CD14-positive monocyte (primary cell): ENCODE measurements at regions not wholly inside any gene's neighbourhood (a gene's known extent, or its start where the extent isn't known, plus 50 kb on each side); places are given as distances from the start of the nearest gene placed in this dataset.

Source experiments
- DNase-seq, 3 donors: peaks; one replicate each; pipeline ENCODE4 v3.0.0-alpha.2; 2011 to 2022
- H2AFZ ChIP-seq: 2 replicates; pipeline ENCODE4 v1.6.0; 2012; ENCODE audit warnings: mild to moderate bottlenecking, low read depth, low read length, inconsistent platforms; ENCODE audit not compliant: insufficient read depth, poor library complexity, severe bottlenecking
- H3K27ac ChIP-seq, 2 donors: 1 replicate in 1 of 2; 2 replicates in 1 of 2; pipeline ENCODE4 v1.5.1; 2012 to 2013; ENCODE audit warnings: low read length in 2 of 2, control low read depth in 1 of 2, inconsistent platforms in 1 of 2, low read depth in 1 of 2, mild to moderate bottlenecking in 1 of 2
- H3K27me3 ChIP-seq, 2 donors: one replicate each; pipeline versions ENCODE4 v1.6.0 to v1.6.1; 2011 to 2013; ENCODE audit warnings: low read length in 2 of 2; ENCODE audit not compliant: control insufficient read depth in 2 of 2, insufficient read depth in 2 of 2
- H3K36me3 ChIP-seq, 2 donors: replicated peaks in 1 of 2; 1 replicate in 1 of 2; 2 replicates in 1 of 2; pipeline versions ENCODE4 v1.5.1 to v1.6.1; 2012 to 2013; ENCODE audit warnings: low read length in 2 of 2, control low read depth in 1 of 2, inconsistent platforms in 1 of 2, mild to moderate bottlenecking in 1 of 2; ENCODE audit not compliant: insufficient read depth in 2 of 2, control insufficient read depth in 1 of 2
- H3K4me1 ChIP-seq, 2 donors: 1 replicate in 1 of 2; 2 replicates in 1 of 2; pipeline versions ENCODE4 v1.5.1 to v1.6.1; 2012 to 2013; ENCODE audit warnings: low read length in 2 of 2, control low read depth in 1 of 2, inconsistent platforms in 1 of 2, mild to moderate bottlenecking in 1 of 2, moderate library complexity in 1 of 2; ENCODE audit not compliant: insufficient read depth in 2 of 2, control insufficient read depth in 1 of 2
- H3K4me2 ChIP-seq: replicated peaks from 2 replicates; pipeline ENCODE3; 2012; ENCODE audit warnings: low read length, moderate library complexity, mild to moderate bottlenecking; ENCODE audit not compliant: poor library complexity, severe bottlenecking; ENCODE audit errors: extremely low read depth
- H3K4me3 ChIP-seq, 3 experiments: fragments of 200-600 bp in 1 of 3; sonication (generic) in 1 of 3; replicated peaks in 1 of 3; 1 replicate in 2 of 3; 2 replicates in 1 of 3; pipeline ENCODE4 v1.5.1; 2011 to 2013; ENCODE audit warnings: low read length in 3 of 3, mild to moderate bottlenecking in 3 of 3, control low read depth in 2 of 3, low read depth in 2 of 3, inconsistent platforms in 1 of 3, moderate library complexity in 1 of 3
- H3K79me2 ChIP-seq: 2 replicates; pipeline ENCODE4 v1.6.0; 2012; ENCODE audit warnings: mild to moderate bottlenecking, control low read depth, inconsistent platforms, low read length, moderate library complexity; ENCODE audit not compliant: insufficient read depth
- H3K9ac ChIP-seq: 2 replicates; pipeline ENCODE4 v1.6.0; 2017; ENCODE audit warnings: low read length, mild to moderate bottlenecking; ENCODE audit not compliant: insufficient read depth, poor library complexity, severe bottlenecking
- H3K9me3 ChIP-seq, 2 donors: replicated peaks in 1 of 2; 1 replicate in 1 of 2; 2 replicates in 1 of 2; pipeline versions ENCODE4 v1.5.1 to v1.6.1; 2012 to 2013; ENCODE audit warnings: low read length in 2 of 2, control low read depth in 1 of 2; ENCODE audit not compliant: control insufficient read depth in 1 of 2, insufficient read depth in 1 of 2
- H4K20me1 ChIP-seq: 2 replicates; pipeline ENCODE4 v1.6.0; 2012; ENCODE audit warnings: mild to moderate bottlenecking, low read length, control low read depth, moderate library complexity; ENCODE audit not compliant: insufficient read depth
- H3K27ac Mint-ChIP-seq, 7 donors: one replicate each; pipeline ENCODE4 v1.8.0; 2020; ENCODE audit warnings: mild to moderate bottlenecking in 7 of 7, mixed read lengths in 7 of 7, moderate library complexity in 6 of 7, inconsistent platforms in 2 of 7
- H3K27me3 Mint-ChIP-seq, 3 donors: one replicate each; pipeline ENCODE4 v1.8.0; 2021 to 2022; ENCODE audit warnings: low read depth in 3 of 3, mild to moderate bottlenecking in 3 of 3, mixed read lengths in 3 of 3, moderate library complexity in 3 of 3, inconsistent platforms in 1 of 3
- H3K36me3 Mint-ChIP-seq, 2 donors: one replicate each; pipeline ENCODE4 v1.8.0; 2020; ENCODE audit warnings: mixed read lengths in 2 of 2, inconsistent platforms in 1 of 2, mild to moderate bottlenecking in 1 of 2
- H3K4me1 Mint-ChIP-seq: one replicate; pipeline ENCODE4 v1.8.0; 2020; ENCODE audit warnings: mild to moderate bottlenecking, mixed read lengths
- H3K4me3 Mint-ChIP-seq, 2 donors: one replicate each; pipeline ENCODE4 v1.8.0; 2020; ENCODE audit warnings: mild to moderate bottlenecking in 2 of 2, mixed read lengths in 2 of 2, moderate library complexity in 1 of 2
- H3K9me3 Mint-ChIP-seq, 7 donors: one replicate each; pipeline ENCODE4 v1.8.0; 2020 to 2022; ENCODE audit warnings: mixed read lengths in 7 of 7, mild to moderate bottlenecking in 6 of 7, moderate library complexity in 6 of 7, inconsistent platforms in 2 of 7
- WGBS: methylation state at CpG from one replicate; pipeline ENCODE4 v1.1.5; 2013; ENCODE audit warnings: missing lambda C conversion rate; ENCODE audit not compliant: insufficient coverage; 5-methylcytosine and 5-hydroxymethylcytosine counted together
- intact Hi-C, 2 donors: fragments of 100-400 bp; cut with micrococcal nuclease; formaldehyde crosslinking; loops; one replicate each; pipeline versions ENCODE4 v1.15.0 to v1.15.1; 2023
- TF ChIP-seq, protein P1 (sequence below): fragments of 200-600 bp; IDR thresholded peaks from one replicate; pipeline ENCODE4 v1.8.0; 2022; ENCODE audit warnings: antibody characterized with exemption, mild to moderate bottlenecking

DNA sequence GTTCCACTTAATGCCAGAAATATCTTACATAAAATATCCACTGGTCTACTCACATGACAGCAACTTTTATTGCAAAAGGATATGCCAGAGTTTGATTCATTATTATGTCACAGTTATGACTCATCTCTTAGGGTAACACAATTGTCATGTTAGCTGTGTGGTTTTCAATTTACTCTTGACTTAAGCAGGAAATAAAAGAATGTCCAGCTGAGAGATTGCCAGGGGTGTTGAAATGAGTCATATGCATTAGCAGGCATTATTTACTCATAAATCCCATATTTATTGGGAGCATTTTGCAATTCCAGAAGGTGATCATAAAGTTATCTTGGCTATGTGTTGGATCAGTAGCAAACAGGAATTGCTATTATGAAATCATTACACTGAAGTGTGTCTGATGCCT is 1164.6 kb upstream of the CDH18 start:
- H3K79me2 ChIP-seq: no peaks in the 10 kb centered on the region
- no peak overlapping the region for H3K27ac ChIP-seq
- H3K36me3 ChIP-seq: no peaks in the 10 kb centered on the region
- H3K4me2 ChIP-seq: no peak overlapping the region
- Mint-ChIP-seq H3K27me3 (no peaks in the 10 kb centered on the region), H3K27ac (no peak overlapping the region), H3K36me3 (no peaks in the 10 kb centered on the region), H3K4me1 (no peaks in the 10 kb centered on the region), H3K4me3 (no peak overlapping the region), H3K9me3 (peaks cover 0 to 8% (median 0%) of the 10 kb centered on the region in 7 donors)
- no peak overlapping the region for H3K4me3 ChIP-seq
- H3K27me3 ChIP-seq: no peaks in the 10 kb centered on the region
- intact Hi-C loops: no loop called here
- H3K9me3 ChIP-seq: peaks cover 0 to 8% of the 10 kb centered on the region in 2 donors
- TF ChIP-seq, protein P1, sequence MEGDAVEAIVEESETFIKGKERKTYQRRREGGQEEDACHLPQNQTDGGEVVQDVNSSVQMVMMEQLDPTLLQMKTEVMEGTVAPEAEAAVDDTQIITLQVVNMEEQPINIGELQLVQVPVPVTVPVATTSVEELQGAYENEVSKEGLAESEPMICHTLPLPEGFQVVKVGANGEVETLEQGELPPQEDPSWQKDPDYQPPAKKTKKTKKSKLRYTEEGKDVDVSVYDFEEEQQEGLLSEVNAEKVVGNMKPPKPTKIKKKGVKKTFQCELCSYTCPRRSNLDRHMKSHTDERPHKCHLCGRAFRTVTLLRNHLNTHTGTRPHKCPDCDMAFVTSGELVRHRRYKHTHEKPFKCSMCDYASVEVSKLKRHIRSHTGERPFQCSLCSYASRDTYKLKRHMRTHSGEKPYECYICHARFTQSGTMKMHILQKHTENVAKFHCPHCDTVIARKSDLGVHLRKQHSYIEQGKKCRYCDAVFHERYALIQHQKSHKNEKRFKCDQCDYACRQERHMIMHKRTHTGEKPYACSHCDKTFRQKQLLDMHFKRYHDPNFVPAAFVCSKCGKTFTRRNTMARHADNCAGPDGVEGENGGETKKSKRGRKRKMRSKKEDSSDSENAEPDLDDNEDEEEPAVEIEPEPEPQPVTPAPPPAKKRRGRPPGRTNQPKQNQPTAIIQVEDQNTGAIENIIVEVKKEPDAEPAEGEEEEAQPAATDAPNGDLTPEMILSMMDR: no peak
- no peak for DNase-seq
- H4K20me1 ChIP-seq: no peaks in the 10 kb centered on the region
- H2AFZ ChIP-seq: no peak overlapping the region
- H3K4me1 ChIP-seq: no peaks in the 10 kb centered on the region
- no peak overlapping the region for H3K9ac ChIP-seq

DNA sequence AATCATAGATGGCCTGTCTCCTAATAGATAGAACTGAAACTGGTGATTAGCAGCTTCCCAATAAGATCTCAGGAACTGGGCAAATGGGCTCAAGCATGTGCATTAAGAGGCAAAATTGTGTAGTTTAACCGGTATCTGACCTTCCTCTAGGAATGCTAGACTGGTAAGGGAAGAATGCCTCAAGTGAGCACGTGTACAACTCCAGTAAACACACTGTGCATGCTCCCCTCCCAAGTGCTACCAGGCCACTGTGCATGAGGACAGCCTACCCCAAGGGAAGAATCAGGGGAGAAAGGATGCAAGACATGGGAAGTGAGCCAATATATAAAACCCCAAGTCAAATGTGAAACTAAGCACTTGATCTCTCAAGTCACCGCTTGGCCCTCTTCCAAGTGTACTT is 1157.4 kb upstream of the CDH18 start:
- H3K9me3 Mint-ChIP-seq: peaks cover 0 to 4% (median 1%) of the 10 kb centered on the region in 7 donors
- no peak overlapping the region for H3K4me3 ChIP-seq
- no peaks in the 10 kb centered on the region for H3K9me3 ChIP-seq
- TF ChIP-seq, protein P1: no peak
- no peaks in the 10 kb centered on the region for H3K4me1 Mint-ChIP-seq
- no peaks in the 10 kb centered on the region for H3K79me2 ChIP-seq
- H4K20me1 ChIP-seq: no peaks in the 10 kb centered on the region
- H3K36me3 ChIP-seq: no peaks in the 10 kb centered on the region
- intact Hi-C loops: no loop called here
- H3K27ac Mint-ChIP-seq: no peak overlapping the region
- no peak for DNase-seq
- H3K36me3 Mint-ChIP-seq: no peaks in the 10 kb centered on the region
- H3K27ac ChIP-seq: no peak overlapping the region
- no peaks in the 10 kb centered on the region for H3K4me1 ChIP-seq
- no peaks in the 10 kb centered on the region for H3K27me3 ChIP-seq
- no peak overlapping the region for H2AFZ ChIP-seq
- H3K4me3 Mint-ChIP-seq: no peak overlapping the region
- no peak overlapping the region for H3K4me2 ChIP-seq
- H3K9ac ChIP-seq: no peak overlapping the region
- peaks cover 0 to 2% (median 0%) of the 10 kb centered on the region in 3 donors for H3K27me3 Mint-ChIP-seq
- 86% methylated on average over 1 of the region's 3 CpGs for WGBS
